Epithelial cell of esophagus (primary cell): ENCODE measurements at regions not wholly inside any gene's neighbourhood (a gene's known extent, or its start where the extent isn't known, plus 50 kb on each side); places are given as distances from the start of the nearest gene placed in this dataset.
A peak's percentile ranks its signal among the peaks of the same experiment; 100 is the strongest.

Experiments used
- DNase-seq: peaks from one replicate; pipeline ENCODE4 v3.0.0; 2010; ENCODE audit warnings: low read depth
- H3K4me3 ChIP-seq: 2 replicates; pipeline ENCODE4 v1.5.1; 2011; ENCODE audit warnings: mild to moderate bottlenecking, low read length, control low read depth
- CTCF ChIP-seq: IDR thresholded peaks from 2 replicates; pipeline ENCODE4 v1.5.1; 2011; ENCODE audit warnings: low read depth, mild to moderate bottlenecking, low read length, control low read depth, inconsistent platforms; ENCODE audit not compliant: insufficient read depth; ENCODE audit errors: missing control alignments

GRCh38 chr4:75122424-75123014 lies 189.6 kb downstream of the PARM1 start:
- no peak for DNase-seq
- no peak for TF ChIP-seq CTCF
- no peak overlapping the region for H3K4me3 ChIP-seq

GRCh38 chr4:75118739-75119138 lies 185.8 kb downstream of the PARM1 start:
- DNase-seq: no peak
- H3K4me3 ChIP-seq: no peak overlapping the region
- no peak for TF ChIP-seq CTCF

GRCh38 chr4:75110061-75110460 lies 177.1 kb downstream of the PARM1 start:
- DNase-seq: no peak
- no peak overlapping the region for H3K4me3 ChIP-seq
- TF ChIP-seq CTCF: no peak

- DNase-seq: peak; percentile 18
- no peak for TF ChIP-seq CTCF
- no peak overlapping the region for H3K4me3 ChIP-seq
Observed at GRCh38 chr4:75107755-75108612, 175.1 kb downstream of the PARM1 start.

GRCh38 chr4:75102787-75103085 lies 169.8 kb downstream of the PARM1 start:
- no peak overlapping the region for H3K4me3 ChIP-seq
- DNase-seq: no peak
- no peak for TF ChIP-seq CTCF

GRCh38 chr4:75101906-75102786 lies 169.2 kb downstream of the PARM1 start:
- no peak for TF ChIP-seq CTCF
- no peak overlapping the region for H3K4me3 ChIP-seq

More at GRCh38 chr4:75101906-75102786, 169.2 kb downstream of the PARM1 start:
- no peak for DNase-seq
